Activated naive CD8-positive, alpha-beta T cell treated with anti-CD3 and anti-CD28 coated beads, Interleukin-2, amount 10 ng/mL, durations not matched to agents 7 days and 5 days (primary cell): ENCODE measurements at regions not wholly inside any gene's neighbourhood (a gene's known extent, or its start where the extent isn't known, plus 50 kb on each side); places are given as distances from the start of the nearest gene placed in this dataset.

ENCODE experiments used
- ATAC-seq: fragments of 150-1000 bp; cut with Tn5 transposase; one replicate; pipeline ENCODE4 v1.10.0; 2021; ENCODE audit warnings: low read depth, moderate library complexity
- POLR2A ChIA-PET: fragments of 350-600 bp; sonication (Branson Sonifier 250); formaldehyde crosslinking; loops from one replicate; lab custom pipeline; 2021; ENCODE audit warnings: antibody characterized with exemption; lab: Charles Lee
- DNase-seq: peaks from one replicate; pipeline ENCODE4 v3.0.0; 2021
- H3K27ac Mint-ChIP-seq: one replicate; pipeline ENCODE4 v1.8.0; 2022; ENCODE audit warnings: mild to moderate bottlenecking, mixed read lengths
- H3K27me3 Mint-ChIP-seq: one replicate; pipeline ENCODE4 v1.8.0; 2022; ENCODE audit warnings: mild to moderate bottlenecking, moderate library complexity, mixed read lengths
- H3K36me3 Mint-ChIP-seq: one replicate; pipeline ENCODE4 v1.8.0; 2021; ENCODE audit warnings: mild to moderate bottlenecking, mixed read lengths
- H3K4me1 Mint-ChIP-seq: one replicate; pipeline ENCODE4 v1.8.0; 2021; ENCODE audit warnings: mixed read lengths
- H3K4me3 Mint-ChIP-seq: one replicate; pipeline ENCODE4 v1.8.0; 2022; ENCODE audit warnings: mild to moderate bottlenecking, moderate library complexity, mixed read lengths
- H3K9me3 Mint-ChIP-seq: one replicate; pipeline ENCODE4 v1.8.0; 2021; ENCODE audit warnings: mixed read lengths

DNA sequence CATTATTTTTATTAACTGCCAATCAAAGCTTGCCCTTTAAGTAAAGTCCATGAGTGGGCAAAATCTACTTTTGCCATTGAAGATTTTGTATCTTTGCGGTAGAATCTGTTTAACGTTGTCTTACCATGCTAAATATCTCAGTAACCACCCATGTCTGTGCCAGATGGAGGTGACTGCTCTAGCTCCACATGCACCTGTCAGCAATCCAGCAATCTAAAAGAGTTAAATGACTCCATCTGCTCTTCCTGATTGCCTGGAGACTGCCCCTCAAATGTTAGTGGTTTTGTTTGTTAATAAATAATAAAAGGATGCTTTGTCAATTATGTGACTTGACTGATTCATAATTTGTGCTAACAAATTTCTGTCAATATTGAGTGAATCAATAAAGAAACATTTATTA, 141.7 kb downstream of the RBM43 start:
- POLR2A ChIA-PET = no interaction called here
- no peak overlapping the region for H3K4me3 Mint-ChIP-seq
- peaks cover 7% of the 10 kb centered on the region for H3K27me3 Mint-ChIP-seq
- DNase-seq (no peak), ATAC-seq (no peak)
- no peaks in the 10 kb centered on the region for H3K4me1 Mint-ChIP-seq
- H3K27ac Mint-ChIP-seq = no peak overlapping the region
- no peaks in the 10 kb centered on the region for H3K36me3 Mint-ChIP-seq
- no peaks in the 10 kb centered on the region for H3K9me3 Mint-ChIP-seq

DNA sequence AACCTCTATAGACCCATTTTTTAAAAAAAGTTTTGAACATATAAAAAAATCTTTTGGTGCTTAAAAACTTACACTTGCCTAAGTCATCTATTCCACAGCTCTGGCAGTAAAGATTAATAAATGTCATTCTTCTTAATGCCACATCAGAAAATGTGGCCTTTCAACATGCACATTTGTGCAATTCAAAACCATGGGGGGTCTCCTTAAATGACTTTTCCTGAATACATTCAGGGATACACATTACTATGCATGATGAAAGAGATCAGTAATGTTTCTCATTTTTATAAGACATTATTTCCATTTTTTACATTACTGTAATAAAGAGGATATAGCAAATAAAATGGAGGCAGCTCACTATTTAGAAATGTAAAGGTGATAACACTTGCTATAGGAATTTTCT, 142.3 kb downstream of the RBM43 start:
- H3K27me3 Mint-ChIP-seq = peaks cover 7% of the 10 kb centered on the region
- H3K36me3 Mint-ChIP-seq = no peaks in the 10 kb centered on the region
- H3K4me3 Mint-ChIP-seq = no peak overlapping the region
- ATAC-seq (no peak), DNase-seq (no peak)
- H3K4me1 Mint-ChIP-seq = no peaks in the 10 kb centered on the region
- H3K27ac Mint-ChIP-seq = no peak overlapping the region
- H3K9me3 Mint-ChIP-seq = no peaks in the 10 kb centered on the region
- POLR2A ChIA-PET = no interaction called here

DNA sequence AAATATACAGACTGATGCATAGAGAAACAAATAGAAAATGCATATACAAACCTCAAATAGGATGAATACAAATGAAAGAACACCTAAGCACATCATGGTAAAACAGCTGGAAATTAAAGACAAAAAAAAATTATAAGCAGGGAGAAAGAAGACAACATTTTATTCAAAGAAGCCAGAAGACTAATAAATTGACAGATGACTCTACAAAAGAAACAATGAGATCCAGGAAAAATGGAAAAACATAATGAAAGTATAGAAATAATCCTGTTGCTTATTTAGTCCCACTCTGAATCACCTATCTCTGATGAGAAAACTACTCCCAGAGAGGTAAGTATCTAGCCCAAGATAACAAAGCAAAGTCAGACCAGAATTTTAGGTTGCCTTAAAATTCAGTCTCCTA, 143.4 kb downstream of the RBM43 start:
- H3K4me1 Mint-ChIP-seq = no peaks in the 10 kb centered on the region
- ATAC-seq (no peak), DNase-seq (no peak)
- no peak overlapping the region for H3K27ac Mint-ChIP-seq
- no peaks in the 10 kb centered on the region for H3K36me3 Mint-ChIP-seq
- H3K27me3 Mint-ChIP-seq = peaks cover 5% of the 10 kb centered on the region
- H3K9me3 Mint-ChIP-seq = no peaks in the 10 kb centered on the region
- POLR2A ChIA-PET = no interaction called here
- no peak overlapping the region for H3K4me3 Mint-ChIP-seq

DNA sequence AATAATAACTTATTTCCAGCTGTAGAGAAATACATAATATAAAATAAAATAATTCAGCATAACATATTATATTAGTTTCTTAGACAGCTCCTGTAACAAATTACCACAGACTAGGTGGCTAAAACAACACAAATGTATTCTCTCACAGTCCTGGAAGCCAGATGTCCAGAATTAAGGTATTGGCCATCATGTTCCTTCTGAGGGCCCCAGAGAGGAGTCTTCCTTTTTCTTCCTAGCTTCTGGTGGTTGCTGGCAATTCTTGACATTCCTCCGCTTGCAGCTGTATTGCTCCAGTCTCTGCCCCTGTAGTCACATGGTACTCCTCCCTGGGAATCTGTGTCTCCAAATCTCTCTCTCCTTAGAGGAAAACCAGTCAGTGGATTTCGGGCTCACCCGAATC, 146.8 kb downstream of the RBM43 start:
- H3K4me3 Mint-ChIP-seq = no peak overlapping the region
- POLR2A ChIA-PET = no interaction called here

DNA sequence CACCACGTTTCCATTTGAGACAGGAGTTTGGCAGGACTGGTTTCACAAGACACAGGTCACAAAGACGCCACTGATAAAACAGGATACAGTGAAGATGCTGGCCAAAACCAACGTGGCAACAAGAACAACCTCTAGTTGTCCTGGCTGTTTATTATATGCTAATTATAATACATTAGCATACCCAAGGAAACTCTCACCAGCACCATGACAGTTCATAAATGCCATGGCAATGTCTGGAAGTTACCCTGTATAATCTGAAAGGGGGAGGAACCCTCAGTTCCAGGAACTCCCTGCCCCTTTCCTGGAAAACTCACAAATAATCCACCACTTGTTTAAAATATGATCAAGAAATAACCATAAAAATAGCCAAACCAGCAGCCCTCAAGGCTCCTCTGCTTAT, 148.3 kb downstream of the RBM43 start:
- Mint-ChIP-seq H3K4me3 (no peak overlapping the region), H3K36me3 (no peaks in the 10 kb centered on the region), H3K27ac (no peak overlapping the region), H3K27me3 (peaks cover 2% of the 10 kb centered on the region), H3K9me3 (no peaks in the 10 kb centered on the region), H3K4me1 (no peaks in the 10 kb centered on the region)
- POLR2A ChIA-PET = no interaction called here
- ATAC-seq (no peak), DNase-seq (no peak)

More for the DNA sequence above, 146.8 kb downstream of the RBM43 start:
- ATAC-seq (no peak), DNase-seq (no peak)
- Mint-ChIP-seq H3K27ac (no peak overlapping the region), H3K36me3 (no peaks in the 10 kb centered on the region), H3K27me3 (peaks cover 6% of the 10 kb centered on the region), H3K9me3 (no peaks in the 10 kb centered on the region), H3K4me1 (no peaks in the 10 kb centered on the region)

DNA sequence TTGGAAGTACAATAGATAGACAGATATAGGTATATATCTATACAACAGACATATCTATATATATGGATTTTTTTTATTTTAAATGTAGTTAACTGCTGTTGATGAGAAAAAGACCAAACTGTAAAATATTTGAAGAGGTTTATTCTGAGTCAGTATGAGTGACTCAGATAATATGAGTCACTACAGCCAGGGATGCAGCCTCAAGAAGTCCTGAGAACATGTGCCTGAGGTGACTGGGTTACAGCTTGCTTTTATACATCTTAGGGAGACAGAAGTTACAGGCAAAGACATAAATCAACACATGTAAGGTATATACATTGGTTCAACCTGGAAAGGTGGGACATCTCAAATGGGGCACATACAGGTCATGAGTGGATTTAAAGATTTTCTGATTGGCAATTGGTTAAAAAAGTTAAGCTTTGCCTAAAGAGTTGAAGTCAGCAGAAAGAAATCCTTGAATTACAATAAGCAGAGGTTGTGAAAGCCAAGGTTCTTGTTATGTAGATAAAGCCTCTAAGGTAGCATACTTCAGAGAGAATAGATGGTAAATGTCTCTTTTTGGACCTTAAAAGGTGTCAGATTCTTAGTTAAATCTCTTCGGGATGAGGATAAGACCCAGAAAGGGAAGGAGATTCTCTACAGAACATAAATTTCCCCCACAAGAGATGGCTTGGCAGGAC, 149.9 kb downstream of the RBM43 start:
- Mint-ChIP-seq H3K27ac (no peak overlapping the region), H3K27me3 (peaks cover 2% of the 10 kb centered on the region), H3K4me1 (no peaks in the 10 kb centered on the region), H3K36me3 (no peaks in the 10 kb centered on the region), H3K9me3 (no peaks in the 10 kb centered on the region), H3K4me3 (no peak overlapping the region)
- DNase-seq = no peak
- POLR2A ChIA-PET = no interaction called here
- no peak for ATAC-seq

DNA sequence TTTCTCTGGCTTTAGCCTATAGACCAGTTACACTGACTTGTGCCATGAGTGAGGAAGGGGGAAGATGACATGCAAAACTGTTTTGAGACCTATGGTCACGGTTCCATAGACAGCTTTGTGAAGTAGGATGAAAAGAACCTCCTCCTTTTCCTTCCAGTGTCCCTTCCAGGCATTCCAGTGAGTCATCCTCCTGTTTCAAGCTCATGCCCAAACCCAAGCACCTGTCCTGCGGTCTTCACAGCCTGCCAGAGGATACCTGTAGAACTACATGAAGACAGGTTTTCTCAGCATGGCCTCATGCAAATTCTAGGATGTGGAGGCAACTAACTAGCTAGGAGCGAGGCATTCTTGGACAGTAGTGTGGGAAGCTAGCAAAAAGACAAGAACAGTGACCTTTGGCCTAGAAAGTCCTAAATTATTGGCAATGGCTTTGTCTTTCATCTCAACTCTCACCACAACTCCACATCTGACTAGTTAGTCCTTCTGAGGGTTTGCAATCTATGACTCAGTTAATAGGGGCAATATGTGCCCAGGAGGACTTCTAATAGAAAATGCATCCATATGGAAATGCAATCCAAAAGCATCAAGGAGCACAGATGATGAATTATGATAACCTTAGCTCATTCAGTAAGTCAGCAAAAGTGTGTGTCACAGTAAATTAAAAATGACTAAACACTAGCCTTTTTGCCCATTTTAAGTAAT, 154.7 kb downstream of the RBM43 start:
- Mint-ChIP-seq H3K4me3 (no peak overlapping the region), H3K27me3 (peaks cover 2% of the 10 kb centered on the region), H3K27ac (no peak overlapping the region), H3K36me3 (no peaks in the 10 kb centered on the region), H3K4me1 (no peaks in the 10 kb centered on the region), H3K9me3 (no peaks in the 10 kb centered on the region)
- no peak for DNase-seq
- ATAC-seq = no peak
- POLR2A ChIA-PET = no interaction called here

DNA sequence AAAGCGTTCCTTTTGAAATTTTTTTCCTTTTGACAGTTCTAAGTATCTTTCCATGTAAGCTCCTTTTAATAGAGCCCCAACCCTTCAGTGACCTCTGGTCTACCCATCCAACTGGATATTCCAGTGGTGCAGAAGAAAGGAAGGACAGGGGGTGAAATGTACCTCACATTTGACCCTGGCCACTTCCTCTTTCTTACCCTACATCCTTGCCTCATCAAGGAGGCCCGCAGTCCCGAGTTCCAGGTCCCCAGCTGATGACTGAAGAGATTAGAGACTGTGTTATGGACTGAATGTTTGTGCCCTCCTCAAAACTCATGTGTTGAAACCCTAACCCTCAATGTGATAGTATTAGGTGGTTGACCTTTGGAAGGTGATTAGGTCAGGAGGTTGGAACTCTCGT, 158.1 kb downstream of the RBM43 start:
- H3K4me1 Mint-ChIP-seq = no peaks in the 10 kb centered on the region
- POLR2A ChIA-PET = no interaction called here
- H3K27me3 Mint-ChIP-seq = peaks cover 2% of the 10 kb centered on the region
- ATAC-seq (no peak), DNase-seq (no peak)
- no peak overlapping the region for H3K27ac Mint-ChIP-seq
- H3K36me3 Mint-ChIP-seq = no peaks in the 10 kb centered on the region
- no peaks in the 10 kb centered on the region for H3K9me3 Mint-ChIP-seq
- no peak overlapping the region for H3K4me3 Mint-ChIP-seq

DNA sequence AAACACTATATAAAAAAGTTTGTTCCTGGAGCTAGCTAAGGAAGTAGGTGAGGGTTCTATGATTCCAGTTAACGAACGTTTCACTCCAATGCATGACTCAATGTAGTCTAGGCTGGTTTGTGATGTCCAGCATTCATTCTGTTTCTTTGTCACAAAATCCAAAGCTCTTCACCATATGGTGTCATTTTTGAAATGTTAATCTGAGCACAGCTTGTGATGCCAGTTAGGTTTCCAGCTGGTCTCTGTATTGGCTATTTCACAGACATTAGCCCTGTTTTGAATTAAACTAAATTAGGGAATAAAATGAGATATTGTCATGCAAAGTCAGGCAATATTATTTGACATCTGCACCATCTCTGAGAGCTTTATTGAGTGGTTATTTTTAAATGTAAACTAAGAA, 159.4 kb downstream of the RBM43 start:
- Mint-ChIP-seq H3K4me1 (no peaks in the 10 kb centered on the region), H3K27ac (no peak overlapping the region), H3K9me3 (no peaks in the 10 kb centered on the region), H3K27me3 (peaks cover 3% of the 10 kb centered on the region), H3K36me3 (no peaks in the 10 kb centered on the region), H3K4me3 (no peak overlapping the region)
- DNase-seq (no peak), ATAC-seq (no peak)
- POLR2A ChIA-PET = no interaction called here

DNA sequence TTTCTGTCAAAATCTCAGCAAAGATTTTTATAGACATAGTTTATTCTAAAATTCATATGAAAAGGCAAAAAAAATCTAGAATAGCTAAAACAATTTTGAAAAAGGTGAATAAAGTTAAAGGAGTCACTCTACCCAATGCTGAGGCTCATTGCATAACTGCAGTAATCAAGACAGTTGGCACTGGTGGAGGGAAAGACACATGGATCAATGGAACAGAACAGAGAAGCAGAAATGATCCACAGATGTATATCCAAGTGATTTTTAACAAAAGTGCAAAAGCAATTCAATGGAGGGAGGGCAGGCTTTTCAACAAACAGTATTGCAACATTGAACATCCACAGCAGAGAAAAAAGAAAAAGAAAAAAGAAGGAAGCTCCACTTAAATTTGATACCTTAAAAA, 162.8 kb downstream of the RBM43 start:
- no peak overlapping the region for H3K4me3 Mint-ChIP-seq
- no peaks in the 10 kb centered on the region for H3K36me3 Mint-ChIP-seq
- POLR2A ChIA-PET = no interaction called here
- H3K27ac Mint-ChIP-seq = no peak overlapping the region
- DNase-seq (no peak), ATAC-seq (no peak)
- H3K4me1 Mint-ChIP-seq = no peaks in the 10 kb centered on the region
- peaks cover 4% of the 10 kb centered on the region for H3K27me3 Mint-ChIP-seq
- H3K9me3 Mint-ChIP-seq = no peaks in the 10 kb centered on the region

DNA sequence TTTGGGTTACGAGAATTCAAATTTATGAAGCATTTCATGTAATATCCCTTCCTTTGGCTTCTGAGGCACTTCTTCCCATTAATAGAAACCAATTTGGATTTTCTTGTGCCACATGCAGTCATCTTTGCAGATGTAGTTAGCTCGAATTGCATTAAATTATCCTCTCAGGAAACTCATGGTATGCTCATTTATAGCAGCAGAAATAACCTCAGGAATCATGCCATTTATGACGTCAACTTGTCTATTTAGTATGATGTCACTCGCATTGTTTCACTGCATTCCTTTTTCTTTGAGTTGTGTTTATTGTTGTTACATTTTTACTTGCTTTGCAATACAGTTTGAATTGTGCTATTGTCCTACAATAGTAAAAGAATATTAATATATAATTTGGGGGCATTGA, 163.8 kb downstream of the RBM43 start:
- no peak overlapping the region for H3K4me3 Mint-ChIP-seq
- POLR2A ChIA-PET = no interaction called here

DNA sequence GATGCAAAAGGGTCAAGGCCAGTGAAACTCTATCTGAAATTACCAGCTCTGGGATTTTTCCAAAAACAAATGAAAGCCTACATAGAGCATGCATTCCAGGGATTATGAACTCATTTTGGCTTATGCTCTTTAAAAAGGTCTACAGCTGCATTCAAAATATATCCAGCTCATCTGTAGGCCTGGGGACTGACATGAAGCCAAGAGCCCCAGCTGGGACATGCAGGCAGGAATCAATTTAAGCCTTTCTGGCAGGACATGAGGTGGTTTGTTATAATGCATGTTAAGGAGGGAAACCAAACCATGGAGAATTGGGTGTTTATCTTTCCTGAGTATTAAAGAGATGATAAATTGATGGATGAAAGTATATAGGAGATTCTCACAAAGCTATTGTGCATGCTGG, 164.5 kb downstream of the RBM43 start:
- no peak overlapping the region for H3K27ac Mint-ChIP-seq
- ATAC-seq (no peak), DNase-seq (no peak)
- POLR2A ChIA-PET = no interaction called here
- peaks cover 2% of the 10 kb centered on the region for H3K27me3 Mint-ChIP-seq
- no peak overlapping the region for H3K4me3 Mint-ChIP-seq
- no peaks in the 10 kb centered on the region for H3K4me1 Mint-ChIP-seq
- H3K9me3 Mint-ChIP-seq = no peaks in the 10 kb centered on the region
- no peaks in the 10 kb centered on the region for H3K36me3 Mint-ChIP-seq

More for the DNA sequence above, 163.8 kb downstream of the RBM43 start:
- DNase-seq (no peak), ATAC-seq (no peak)
- Mint-ChIP-seq H3K9me3 (no peaks in the 10 kb centered on the region), H3K36me3 (no peaks in the 10 kb centered on the region), H3K27ac (no peak overlapping the region), H3K27me3 (peaks cover 2% of the 10 kb centered on the region), H3K4me1 (no peaks in the 10 kb centered on the region)

DNA sequence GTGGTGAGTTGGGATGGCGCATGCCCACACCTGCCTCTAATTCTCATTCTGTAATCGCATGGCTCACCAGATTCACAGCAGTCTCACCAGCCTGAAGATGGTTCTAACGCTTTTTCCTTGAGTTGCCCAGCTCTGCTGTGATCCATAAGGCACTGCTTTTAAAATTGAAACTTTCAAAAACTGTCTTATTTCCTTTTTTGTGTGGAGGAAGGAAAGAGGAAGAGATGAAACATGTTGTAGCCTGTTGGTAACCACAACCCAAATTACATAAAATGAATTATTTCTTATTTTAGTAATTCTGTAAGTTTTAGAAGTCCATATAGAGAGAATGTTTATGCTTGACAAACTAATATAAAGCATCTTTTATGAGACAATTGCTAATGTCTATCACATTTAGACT, 165.4 kb downstream of the RBM43 start:
- DNase-seq (no peak), ATAC-seq (no peak)
- H3K9me3 Mint-ChIP-seq = no peaks in the 10 kb centered on the region
- H3K4me3 Mint-ChIP-seq = no peak overlapping the region
- no peaks in the 10 kb centered on the region for H3K36me3 Mint-ChIP-seq
- peaks cover 2% of the 10 kb centered on the region for H3K27me3 Mint-ChIP-seq
- POLR2A ChIA-PET = no interaction called here
- no peak overlapping the region for H3K27ac Mint-ChIP-seq
- H3K4me1 Mint-ChIP-seq = no peaks in the 10 kb centered on the region

DNA sequence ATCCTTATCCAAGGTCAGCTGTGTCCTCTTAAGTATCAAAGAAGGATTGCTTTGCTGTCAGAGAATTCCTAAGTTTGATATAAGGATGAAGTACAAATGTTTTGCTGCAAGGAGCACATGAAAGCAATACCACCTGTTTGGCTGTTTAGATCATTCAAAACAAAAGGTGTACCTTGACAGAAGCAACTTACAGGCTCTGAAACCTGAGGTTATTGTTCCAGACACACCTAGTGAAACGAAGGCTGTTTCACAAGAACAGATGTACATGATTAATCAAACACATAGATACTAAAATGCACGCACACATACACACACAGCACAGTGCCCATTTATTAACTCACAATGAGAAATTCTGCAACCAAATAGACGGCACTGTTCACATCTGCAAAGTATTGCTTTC, 166.2 kb downstream of the RBM43 start:
- H3K4me3 Mint-ChIP-seq = no peak overlapping the region
- H3K4me1 Mint-ChIP-seq = no peaks in the 10 kb centered on the region
- no peak overlapping the region for H3K27ac Mint-ChIP-seq
- DNase-seq (no peak), ATAC-seq (no peak)
- POLR2A ChIA-PET = no interaction called here
- peaks cover 5% of the 10 kb centered on the region for H3K27me3 Mint-ChIP-seq
- no peaks in the 10 kb centered on the region for H3K36me3 Mint-ChIP-seq
- no peaks in the 10 kb centered on the region for H3K9me3 Mint-ChIP-seq
